ENCODE measurements at regions not wholly inside any gene's neighbourhood (a gene's known extent, or its start where the extent isn't known, plus 50 kb on each side); places are given as distances from the start of the nearest gene placed in this dataset.
A peak's percentile ranks its signal among the peaks of the same experiment; 100 is the strongest.

GRCh38 chrX:9240956-9241355, 207.0 kb upstream of the FAM9B start:
- Histone ChIP-seq H3K4me3 (no peak overlapping the region), H3K27me3 (no peaks in the 10 kb centered on the region), H3K4me1 (ENCODE audit: low read depth) (no peaks in the 10 kb centered on the region), H3K27ac (no peak overlapping the region), H3K36me3 (no peaks in the 10 kb centered on the region), H3K9me3 (ENCODE audit: low read depth) (no peaks in the 10 kb centered on the region)
- no peak for DNase-seq (ENCODE audit: low read depth in 1 of 2, low spot score in 1 of 2)
- TF ChIP-seq, protein P1, sequence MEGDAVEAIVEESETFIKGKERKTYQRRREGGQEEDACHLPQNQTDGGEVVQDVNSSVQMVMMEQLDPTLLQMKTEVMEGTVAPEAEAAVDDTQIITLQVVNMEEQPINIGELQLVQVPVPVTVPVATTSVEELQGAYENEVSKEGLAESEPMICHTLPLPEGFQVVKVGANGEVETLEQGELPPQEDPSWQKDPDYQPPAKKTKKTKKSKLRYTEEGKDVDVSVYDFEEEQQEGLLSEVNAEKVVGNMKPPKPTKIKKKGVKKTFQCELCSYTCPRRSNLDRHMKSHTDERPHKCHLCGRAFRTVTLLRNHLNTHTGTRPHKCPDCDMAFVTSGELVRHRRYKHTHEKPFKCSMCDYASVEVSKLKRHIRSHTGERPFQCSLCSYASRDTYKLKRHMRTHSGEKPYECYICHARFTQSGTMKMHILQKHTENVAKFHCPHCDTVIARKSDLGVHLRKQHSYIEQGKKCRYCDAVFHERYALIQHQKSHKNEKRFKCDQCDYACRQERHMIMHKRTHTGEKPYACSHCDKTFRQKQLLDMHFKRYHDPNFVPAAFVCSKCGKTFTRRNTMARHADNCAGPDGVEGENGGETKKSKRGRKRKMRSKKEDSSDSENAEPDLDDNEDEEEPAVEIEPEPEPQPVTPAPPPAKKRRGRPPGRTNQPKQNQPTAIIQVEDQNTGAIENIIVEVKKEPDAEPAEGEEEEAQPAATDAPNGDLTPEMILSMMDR (IDR thresholded peaks at IDR 0.05; ENCODE audit: low read depth, low read length): no peak

DNA sequence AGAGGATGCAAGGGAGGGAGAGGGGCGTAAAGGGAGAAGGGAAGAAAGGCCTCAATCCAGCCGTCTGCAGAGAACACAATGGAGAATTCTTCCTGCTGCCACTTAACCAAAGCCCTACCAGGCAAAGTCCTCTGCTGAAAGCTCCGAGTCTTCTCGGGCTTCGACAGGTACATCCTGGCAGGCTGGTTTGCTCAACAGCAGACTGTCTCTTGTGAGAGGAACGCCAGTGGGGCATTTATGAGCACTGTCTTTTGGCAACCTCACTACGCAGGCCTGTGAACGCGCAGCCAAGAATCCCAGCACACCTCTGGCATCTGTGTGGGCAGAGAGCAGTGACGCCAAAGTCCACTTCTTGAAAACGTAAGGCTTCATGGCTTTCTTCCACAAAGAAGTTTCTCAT, 207.5 kb upstream of the FAM9B start:
- no peak overlapping the region for H3K4me3 ChIP-seq
- no peaks in the 10 kb centered on the region for H3K4me1 ChIP-seq (ENCODE audit: low read depth)
- TF ChIP-seq, protein P1 (IDR thresholded peaks at IDR 0.05; ENCODE audit: low read depth, low read length): no peak
- H3K9me3 ChIP-seq (ENCODE audit: low read depth): no peaks in the 10 kb centered on the region
- H3K27ac ChIP-seq: no peak overlapping the region
- no peaks in the 10 kb centered on the region for H3K27me3 ChIP-seq
- DNase-seq (ENCODE audit: low read depth in 1 of 2, low spot score in 1 of 2): no peak
- H3K36me3 ChIP-seq: no peaks in the 10 kb centered on the region

GRCh38 chrX:9249051-9249846, 215.3 kb upstream of the FAM9B start:
- DNase-seq (ENCODE audit: low read depth in 1 of 2, low spot score in 1 of 2): peak in 1 of 2 donors; percentile 47
- H3K27ac ChIP-seq: no peak overlapping the region
- TF ChIP-seq, protein P1 (IDR thresholded peaks at IDR 0.05; ENCODE audit: low read depth, low read length): no peak
- no peaks in the 10 kb centered on the region for H3K4me1 ChIP-seq (ENCODE audit: low read depth)
- H3K9me3 ChIP-seq (ENCODE audit: low read depth): no peaks in the 10 kb centered on the region
- H3K27me3 ChIP-seq: no peaks in the 10 kb centered on the region
- no peak overlapping the region for H3K4me3 ChIP-seq
- no peaks in the 10 kb centered on the region for H3K36me3 ChIP-seq

- Histone ChIP-seq H3K27ac (no peak overlapping the region), H3K36me3 (no peaks in the 10 kb centered on the region), H3K27me3 (no peaks in the 10 kb centered on the region), H3K9me3 (ENCODE audit: low read depth) (no peaks in the 10 kb centered on the region), H3K4me3 (no peak overlapping the region), H3K4me1 (ENCODE audit: low read depth) (no peaks in the 10 kb centered on the region)
- TF ChIP-seq, protein P1 (IDR thresholded peaks at IDR 0.05; ENCODE audit: low read depth, low read length): no peak
- DNase-seq (ENCODE audit: low read depth in 1 of 2, low spot score in 1 of 2): no peak
These were observed 212.7 kb upstream of the TBL1X start for GRCh38 chrX:9252182-9252581.

GRCh38 chrX:9253211-9253610, 211.6 kb upstream of the TBL1X start:
- H3K27me3 ChIP-seq: no peaks in the 10 kb centered on the region
- H3K36me3 ChIP-seq: no peaks in the 10 kb centered on the region
- H3K4me1 ChIP-seq (ENCODE audit: low read depth): no peaks in the 10 kb centered on the region
- no peaks in the 10 kb centered on the region for H3K9me3 ChIP-seq (ENCODE audit: low read depth)
- TF ChIP-seq, protein P1 (IDR thresholded peaks at IDR 0.05; ENCODE audit: low read depth, low read length): no peak
- no peak for DNase-seq (ENCODE audit: low read depth in 1 of 2, low spot score in 1 of 2)
- no peak overlapping the region for H3K4me3 ChIP-seq
- no peak overlapping the region for H3K27ac ChIP-seq
